NCI-H748 (cell line): ENCODE measurements at regions not wholly inside any gene's neighbourhood (a gene's known extent, or its start where the extent isn't known, plus 50 kb on each side); places are given as distances from the start of the nearest gene placed in this dataset.

Source experiments
- DNase-seq: peaks from one replicate; lab custom pipeline; 2025; ENCODE audit not compliant: unreplicated experiment; lab: John Stamatoyannopoulos, UW

GRCh38 chr18:27899893-27900292, 277.0 kb downstream of the CDH2 start:
- DNase-seq, result peak; percentile 91

DNA sequence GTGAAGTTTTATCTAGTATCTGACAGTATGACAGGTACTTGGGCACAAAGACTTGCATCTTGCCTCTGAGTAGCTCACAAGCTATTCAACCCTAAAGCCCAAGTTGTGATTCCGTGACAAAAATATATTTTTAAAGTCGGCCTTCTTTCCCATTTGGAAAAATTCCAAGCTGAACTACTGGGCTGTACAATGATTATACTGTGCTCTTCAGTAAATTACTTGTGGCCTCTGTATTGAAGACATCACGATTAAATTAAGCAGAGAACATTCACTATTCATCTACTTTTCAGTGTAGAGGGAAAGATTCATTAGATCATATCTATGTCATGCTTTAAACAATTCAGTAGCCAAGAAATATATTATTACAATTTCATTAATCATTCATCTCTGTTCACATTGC, 282.2 kb downstream of the CDH2 start:
- no peak for DNase-seq

DNA sequence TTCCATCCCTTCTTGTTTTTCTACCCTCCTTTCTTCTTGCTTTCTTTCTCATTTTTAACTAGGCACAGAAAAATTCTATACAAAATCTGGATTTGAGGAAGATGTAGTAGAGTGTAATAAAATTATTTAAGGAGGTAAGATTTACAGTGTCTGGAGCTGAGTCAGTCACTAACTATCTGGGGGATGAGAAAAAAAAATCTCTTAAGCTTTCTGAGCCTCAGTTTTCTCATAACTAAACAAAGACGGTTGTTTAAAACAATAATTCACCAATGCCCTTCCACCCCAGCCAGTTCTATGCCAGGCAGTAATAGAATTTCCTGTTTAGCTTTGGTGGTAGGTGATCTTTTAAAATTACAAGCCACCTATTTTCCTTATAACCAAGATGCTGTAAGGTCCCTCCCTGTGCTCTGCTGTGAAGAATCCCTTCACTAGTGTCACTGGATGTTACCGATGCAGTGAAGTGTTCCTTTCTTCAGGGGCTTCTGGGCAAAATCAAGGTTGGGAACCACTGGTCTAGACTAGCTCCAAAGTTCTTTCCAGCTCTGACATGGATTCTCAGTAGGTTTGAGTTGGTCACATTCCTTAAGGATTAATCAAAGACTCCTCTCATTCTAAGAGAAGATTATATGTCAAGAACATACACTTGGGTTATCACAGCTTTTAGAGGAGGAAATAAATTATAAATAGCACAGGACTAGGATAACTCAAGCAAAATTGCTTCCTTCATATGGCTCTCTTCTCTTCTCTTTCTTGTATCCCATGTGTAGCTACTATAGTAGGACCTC, 289.0 kb downstream of the CDH2 start:
- DNase-seq, result no peak

DNA sequence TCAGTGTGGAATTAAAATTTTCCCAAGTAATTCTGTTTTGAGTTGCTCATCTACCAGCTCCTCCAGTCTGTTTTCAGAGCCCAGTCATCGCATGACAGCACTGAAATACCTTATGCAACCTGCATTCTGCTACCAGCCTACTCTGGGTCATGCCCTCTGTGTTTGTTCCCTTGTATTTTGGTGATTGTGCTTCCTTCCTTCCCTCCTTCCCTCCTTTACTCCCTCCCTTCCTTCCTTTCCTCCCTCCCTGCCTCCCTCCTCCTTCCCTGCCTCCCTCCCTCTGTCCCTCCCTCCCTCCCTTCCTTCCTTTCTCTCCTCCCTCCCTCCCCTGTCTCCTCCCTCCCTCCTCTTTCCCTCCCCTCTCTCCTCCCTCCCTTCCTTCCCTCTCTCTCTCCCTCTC, 289.6 kb downstream of the CDH2 start:
- DNase-seq, result no peak

DNA sequence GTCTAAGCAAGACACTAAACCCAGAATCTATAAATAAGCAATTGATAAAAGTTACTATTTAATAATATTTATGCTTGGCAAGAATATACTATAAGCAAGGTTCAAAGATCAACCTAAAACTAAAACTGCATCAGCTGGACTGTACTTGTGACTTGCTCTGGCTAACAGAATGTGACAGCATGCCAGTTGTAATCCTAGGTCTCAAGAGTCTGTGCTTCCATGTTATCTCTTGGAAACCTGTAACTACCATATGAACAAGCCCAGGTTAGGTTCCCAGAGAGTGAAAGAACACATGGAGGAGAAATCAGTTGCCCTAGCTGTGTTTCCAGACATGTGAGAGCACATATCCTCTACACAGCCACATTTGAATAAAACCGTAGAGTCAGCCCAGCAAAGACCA, 297.4 kb downstream of the CDH2 start:
- no peak for DNase-seq

GRCh38 chr18:27871726-27872125, 305.2 kb downstream of the CDH2 start:
- DNase-seq, result peak; percentile 59

GRCh38 chr18:27869735-27870134, 307.2 kb downstream of the CDH2 start:
- no peak for DNase-seq

DNA sequence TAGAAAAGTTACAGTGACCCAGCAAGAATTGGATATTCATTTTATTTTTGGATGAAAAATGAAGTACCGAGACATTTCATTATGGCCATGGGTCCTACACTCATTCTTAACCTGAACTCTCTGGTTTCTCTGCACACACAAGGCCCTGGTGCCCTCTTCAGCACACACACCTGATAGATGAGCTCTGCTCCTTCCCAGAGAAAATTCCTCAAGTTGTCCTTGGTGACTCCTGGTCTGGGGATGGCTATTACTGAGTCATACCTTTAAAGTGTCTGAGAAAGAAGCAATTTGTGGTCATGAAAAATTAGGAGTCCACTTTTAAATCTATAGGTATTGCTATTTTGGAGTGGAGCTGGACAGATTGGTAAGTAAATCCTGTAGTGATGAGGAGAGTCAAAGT, 311.5 kb downstream of the CDH2 start:
- no peak for DNase-seq

- DNase-seq, result no peak
These were observed 313.0 kb downstream of the CDH2 start for GRCh38 chr18:27863780-27864430.

DNA sequence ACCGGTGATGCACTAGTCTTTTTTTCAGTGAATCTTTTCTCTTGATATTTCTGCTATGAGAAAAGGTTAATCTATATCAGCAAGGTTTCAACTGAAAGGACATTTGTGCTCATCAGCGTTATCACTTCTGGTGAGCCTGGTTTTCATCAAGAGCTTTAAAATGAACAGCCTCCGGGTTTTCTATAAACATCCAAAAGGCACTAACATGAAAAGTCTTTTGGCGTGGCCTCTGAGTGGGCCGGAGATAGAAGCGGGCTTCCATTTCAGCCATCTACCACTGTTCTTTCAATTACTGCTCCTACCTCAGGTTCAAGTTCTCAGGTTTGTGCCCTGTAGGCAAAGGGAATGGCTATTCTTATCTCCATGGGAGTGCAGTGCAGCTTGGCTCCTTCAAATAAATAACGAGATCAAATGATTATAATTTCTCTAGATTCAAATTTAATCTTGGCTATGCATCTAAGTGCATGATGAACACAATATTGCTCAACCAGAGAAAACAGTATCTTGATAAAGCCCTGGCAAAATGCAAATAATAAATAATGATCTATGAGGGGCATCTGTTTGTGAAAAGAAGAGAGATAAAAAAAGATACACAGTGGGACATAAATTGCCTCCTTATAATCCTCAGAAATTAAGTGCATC, 314.8 kb downstream of the CDH2 start:
- no peak for DNase-seq

DNA sequence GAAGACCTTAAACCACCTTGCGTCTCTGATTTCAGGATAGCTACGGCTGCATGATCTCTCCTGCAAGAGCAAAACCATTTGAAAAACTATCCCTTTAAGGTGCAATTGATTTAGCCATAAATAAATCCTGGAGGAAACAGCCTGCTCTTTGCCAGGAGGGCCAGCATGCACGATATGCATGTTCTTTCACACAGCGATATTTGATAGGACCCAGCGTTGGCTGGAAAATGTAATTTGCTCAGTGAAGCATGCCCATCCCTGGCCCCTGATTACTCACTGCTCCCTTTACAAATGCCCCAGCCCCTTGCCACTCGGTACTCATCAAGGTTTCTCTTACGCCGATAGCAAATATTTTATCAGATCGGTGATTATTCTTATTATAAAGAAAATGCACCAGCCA, 315.4 kb downstream of the CDH2 start:
- DNase-seq, result peak; percentile 92

DNA sequence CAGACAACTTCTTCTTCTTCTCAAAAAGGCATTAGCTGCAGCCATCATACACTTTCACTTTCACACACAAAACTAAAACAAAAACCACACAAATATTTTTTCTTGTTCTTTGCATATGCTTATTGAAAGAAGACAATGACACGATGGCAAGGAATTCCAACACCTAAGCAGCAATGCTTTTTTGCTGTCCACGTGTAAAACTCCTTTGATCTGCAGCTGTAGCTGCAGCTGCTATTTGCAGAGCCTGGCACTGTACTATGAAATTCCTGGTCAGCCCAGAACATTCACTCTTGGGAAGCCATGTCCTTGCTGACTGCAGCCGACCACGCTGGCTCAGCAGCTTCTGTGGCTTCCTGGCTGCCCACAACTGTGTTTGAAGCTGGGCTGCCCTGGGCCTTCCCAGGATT, 316.2 kb downstream of the CDH2 start:
- DNase-seq, result peak; percentile 29

DNA sequence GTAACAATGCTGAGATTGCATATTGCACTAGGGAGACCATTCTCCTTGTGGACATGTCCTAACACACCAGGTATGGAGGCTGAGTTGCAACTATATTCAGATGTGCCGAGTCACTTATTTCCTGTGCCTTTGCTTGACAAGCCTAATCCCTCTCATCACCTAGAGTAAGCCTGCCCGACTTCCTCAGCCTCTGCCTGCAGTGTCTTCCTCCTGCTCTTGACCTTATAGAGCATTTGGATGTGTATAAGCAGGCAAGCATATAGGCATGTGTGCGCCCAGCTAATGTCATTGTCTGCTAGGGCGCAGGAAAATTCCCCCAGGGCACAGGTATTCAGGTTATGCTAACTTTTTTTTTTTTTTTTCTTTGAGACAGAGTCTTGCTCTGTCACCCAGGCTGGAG, 316.9 kb downstream of the CDH2 start:
- DNase-seq, result no peak

GRCh38 chr18:27856820-27857219, 320.1 kb downstream of the CDH2 start:
- DNase-seq, result peak; percentile 34

GRCh38 chr18:27855486-27855885, 321.4 kb downstream of the CDH2 start:
- no peak for DNase-seq

- no peak for DNase-seq
These were observed 322.3 kb downstream of the CDH2 start for GRCh38 chr18:27854631-27855030.

DNA sequence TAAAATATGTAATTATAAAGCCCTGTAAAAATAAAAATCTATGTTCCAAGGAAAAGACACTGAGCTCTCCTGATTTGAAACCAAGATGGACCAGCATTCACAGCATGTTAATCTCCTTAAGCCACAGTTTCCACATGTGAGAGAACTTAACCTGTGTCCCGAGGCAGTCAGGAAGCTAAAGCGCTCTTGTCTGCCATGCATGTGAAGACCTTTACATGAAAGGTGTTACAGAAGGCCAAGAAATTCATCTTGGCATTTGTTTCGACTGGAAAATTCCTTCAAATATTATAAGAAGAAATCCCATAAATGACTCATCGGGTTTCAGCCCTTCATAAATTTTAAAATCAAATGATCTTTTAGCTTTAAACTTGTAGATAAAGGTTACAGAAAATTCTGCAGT, 328.6 kb downstream of the CDH2 start:
- no peak for DNase-seq

GRCh38 chr18:27847412-27847811, 329.5 kb downstream of the CDH2 start:
- DNase-seq, result peak; percentile 11

GRCh38 chr18:27845897-27846296, 331.0 kb downstream of the CDH2 start:
- DNase-seq, result no peak

GRCh38 chr18:27843783-27844777, 332.9 kb downstream of the CDH2 start:
- DNase-seq, result no peak

DNA sequence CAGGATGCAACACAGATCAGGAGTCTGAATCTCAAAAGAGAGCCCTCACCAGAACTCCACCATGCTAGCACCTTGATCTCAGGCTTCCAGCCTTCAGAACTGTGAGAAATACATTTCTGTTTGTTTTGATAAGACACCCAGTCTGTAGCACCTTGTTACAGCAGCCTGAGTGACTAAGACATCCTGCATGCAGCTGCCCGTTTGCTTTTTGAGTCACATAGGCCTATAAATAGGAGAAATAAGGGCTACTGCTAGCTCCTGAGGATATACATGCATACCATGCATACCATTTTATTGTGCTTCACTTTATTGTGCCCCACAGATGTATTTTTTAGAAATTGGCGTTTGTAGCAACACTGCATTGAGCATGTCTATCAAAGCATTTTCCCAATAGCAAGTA, 337.8 kb downstream of the CDH2 start:
- no peak for DNase-seq
